GM12878 (cell line): ENCODE measurements at regions not wholly inside any gene's neighbourhood (a gene's known extent, or its start where the extent isn't known, plus 50 kb on each side); places are given as distances from the start of the nearest gene placed in this dataset.

Source experiments
- ATAC-seq: fragments of 200-7000 bp; cut with Tn5 transposase; 3 replicates; pipeline ENCODE4 v1.9.1; 2020; ENCODE audit warnings: mild to moderate bottlenecking, moderate library complexity
- BruUV-seq: library from RNA; stranded (reverse); fragments of 400-500 nt; replicated peaks from 2 replicates; lab custom pipeline; 2021; lab: Mats Ljungman, UMichigan
- CTCF ChIA-PET: fragments of 300-600 bp; sonication (Branson Sonifier 250); formaldehyde crosslinking; extraction: SDS; loops from one replicate; lab custom pipeline; 2021; ENCODE audit warnings: inconsistent platforms; lab: Yijun Ruan, JAX
- POLR2A ChIA-PET: fragments of 350-600 bp; formaldehyde crosslinking; extraction: SDS; loops from one replicate; lab custom pipeline; 2021; ENCODE audit warnings: inconsistent platforms; lab: Charles Lee
- RAD21 ChIA-PET: fragments of 300-600 bp; sonication (Branson Sonifier 250); formaldehyde crosslinking; loops from one replicate; lab custom pipeline; 2023; ENCODE audit warnings: antibody characterized with exemption; ENCODE audit not compliant: unreplicated experiment; lab: Charles Lee
- SMC1A ChIA-PET: fragments of 300-600 bp; sonication (Branson Sonifier 250); formaldehyde crosslinking; loops from one replicate; lab custom pipeline; 2023; ENCODE audit not compliant: unreplicated experiment, uncharacterized antibody; lab: Charles Lee
- DNase-seq: peaks from one replicate; pipeline ENCODE4 v3.0.0-alpha.2; 2011; ENCODE audit warnings: low read depth, low spot score
- FAIRE-seq: peaks from 3 replicates; lab custom pipeline; 2011; peaks lifted over from hg19 to GRCh38; lab: Jason Lieb, UNC
- H2AFZ ChIP-seq: 2 replicates; pipeline ENCODE4 v1.6.0; 2011; ENCODE audit warnings: low read depth, low read length, control low read depth; ENCODE audit not compliant: control insufficient read depth
- H3K27ac ChIP-seq: 2 replicates; pipeline ENCODE4 v1.5.1; 2011; ENCODE audit warnings: control low read depth; ENCODE audit not compliant: control insufficient read depth, insufficient read depth
- H3K27me3 ChIP-seq, 2 experiments: replicated peaks in 1 of 2; 2 replicates each; pipeline versions ENCODE4 v1.6.0 to v1.6.1; 2011; ENCODE audit warnings: low read length in 1 of 2; ENCODE audit not compliant: control insufficient read depth in 2 of 2, insufficient read depth in 2 of 2
- H3K36me3 ChIP-seq, 2 experiments: 2 replicates each; pipeline ENCODE4 v1.5.1; 2011; ENCODE audit warnings: low read length in 1 of 2; ENCODE audit not compliant: control insufficient read depth in 2 of 2, insufficient read depth in 2 of 2
- H3K4me1 ChIP-seq: 2 replicates; pipeline ENCODE4 v1.6.1; 2011; ENCODE audit warnings: mild to moderate bottlenecking, low read length, moderate library complexity, mixed read lengths; ENCODE audit not compliant: control insufficient read depth, insufficient read depth
- H3K4me2 ChIP-seq: 2 replicates; pipeline ENCODE4 v1.6.0; 2011; ENCODE audit warnings: control low read depth; ENCODE audit not compliant: control insufficient read depth, insufficient read depth
- H3K4me3 ChIP-seq: fragments of 200-600 bp; sonication (generic); 2 replicates; pipeline ENCODE4 v1.5.1; 2016
- H3K79me2 ChIP-seq: 2 replicates; pipeline ENCODE4 v1.6.0; 2011; ENCODE audit warnings: low read length; ENCODE audit not compliant: control insufficient read depth, insufficient read depth
- H3K9ac ChIP-seq: 2 replicates; pipeline ENCODE4 v1.8.0; 2011; ENCODE audit warnings: low read length, control low read depth, mixed read lengths; ENCODE audit not compliant: control insufficient read depth, insufficient read depth
- H3K9me3 ChIP-seq: replicated peaks from 3 replicates; pipeline ENCODE4 v1.5.1; 2011; ENCODE audit warnings: mild to moderate bottlenecking, low read length; ENCODE audit not compliant: control insufficient read depth, insufficient read depth
- H4K20me1 ChIP-seq: 2 replicates; pipeline ENCODE4 v1.6.0; 2011; ENCODE audit not compliant: control insufficient read depth, insufficient read depth
- ETV6 ChIP-seq, 2 experiments: fragments of 450-650 bp in 1 of 2; IDR thresholded peaks in 1 of 2; conservative IDR thresholded peaks in 1 of 2; 2 replicates each; pipeline ENCODE4 v1.6.1; 2014; ENCODE audit warnings: antibody characterized with exemption in 1 of 2, borderline replicate concordance in 1 of 2, low read depth in 1 of 2, mild to moderate bottlenecking in 1 of 2, moderate library complexity in 1 of 2
- IKZF2 ChIP-seq, 2 experiments: fragments of 450-650 bp; IDR thresholded peaks; 2 replicates each; pipeline ENCODE4 v1.6.1; 2017; ENCODE audit warnings: mild to moderate bottlenecking in 2 of 2, moderate library complexity in 2 of 2
- MTA3 ChIP-seq: IDR thresholded peaks from 2 replicates; pipeline ENCODE4 v1.6.1; 2012; ENCODE audit warnings: low read length, inconsistent platforms, borderline replicate concordance
- POLR2AphosphoS2 ChIP-seq: IDR thresholded peaks from 2 replicates; pipeline ENCODE4 v1.6.1; 2011; ENCODE audit warnings: low read depth, mild to moderate bottlenecking, low read length, improper control_type of control experiment, moderate library complexity
- SMAD1 ChIP-seq: fragments of 450-650 bp; IDR thresholded peaks from 2 replicates; pipeline ENCODE4 v1.6.1; 2018; ENCODE audit warnings: mild to moderate bottlenecking, low read depth; ENCODE audit not compliant: partially characterized antibody
- SMAD5 ChIP-seq: IDR thresholded peaks from 2 replicates; pipeline ENCODE4 v1.6.1; 2016; ENCODE audit warnings: antibody characterized with exemption, low read depth
- SMC3 ChIP-seq: IDR thresholded peaks from 2 replicates; pipeline ENCODE4 v1.6.1; 2011; ENCODE audit warnings: low read length, improper control_type of control experiment, borderline replicate concordance
- SREBF2 ChIP-seq: IDR thresholded peaks from 2 replicates; pipeline ENCODE4 v1.6.1; 2012; ENCODE audit warnings: mild to moderate bottlenecking, low read length
- SRF ChIP-seq, 2 experiments: IDR thresholded peaks; 2 replicates each; pipeline ENCODE4 v1.6.1; 2011; ENCODE audit warnings: low read depth in 2 of 2, low read length in 2 of 2, mild to moderate bottlenecking in 1 of 2, moderate library complexity in 1 of 2
- TCF7 ChIP-seq: IDR thresholded peaks from 2 replicates; pipeline ENCODE4 v1.6.1; 2014; ENCODE audit warnings: antibody characterized with exemption, borderline replicate concordance
- WRNIP1 ChIP-seq: IDR thresholded peaks from 2 replicates; pipeline ENCODE4 v1.6.1; 2011; ENCODE audit warnings: low read depth, low read length, improper control_type of control experiment, borderline replicate concordance
- ZNF207 ChIP-seq: fragments of 450-650 bp; IDR thresholded peaks from 2 replicates; pipeline ENCODE4 v1.6.1; 2014; ENCODE audit warnings: antibody characterized with exemption, mild to moderate bottlenecking, borderline replicate concordance
- ZNF24 ChIP-seq: fragments of 450-650 bp; IDR thresholded peaks from 2 replicates; pipeline ENCODE4 v1.6.1; 2017; ENCODE audit warnings: antibody characterized with exemption, mild to moderate bottlenecking
- whole genome bisulfite sequencing: methylation state at CpG from one replicate; pipeline ENCODE4 v1.1.6; 2016; ENCODE audit warnings: low lambda C conversion rate; ENCODE audit not compliant: insufficient replicate concordance, insufficient coverage; ENCODE audit errors: missing lambda C conversion rate; 5-methylcytosine and 5-hydroxymethylcytosine counted together
- in situ Hi-C: fragments of 300-500 bp; cut with MboI; formaldehyde crosslinking; loops from 9 replicates; pipeline ENCODE4 v1.14.3; 2018; ENCODE audit warnings: mixed read lengths
- intact Hi-C: fragments of 100-400 bp; cut with micrococcal nuclease; formaldehyde crosslinking; loops from one replicate; pipeline ENCODE4 v1.14.2; 2022; ENCODE audit not compliant: unreplicated experiment
- TF ChIP-seq, protein P1 (sequence below): fragments of 450-650 bp; formaldehyde crosslinking; IDR thresholded peaks from 2 replicates; pipeline ENCODE4 v1.4.0; 2022; ENCODE audit warnings: mild to moderate bottlenecking, moderate library complexity

DNA sequence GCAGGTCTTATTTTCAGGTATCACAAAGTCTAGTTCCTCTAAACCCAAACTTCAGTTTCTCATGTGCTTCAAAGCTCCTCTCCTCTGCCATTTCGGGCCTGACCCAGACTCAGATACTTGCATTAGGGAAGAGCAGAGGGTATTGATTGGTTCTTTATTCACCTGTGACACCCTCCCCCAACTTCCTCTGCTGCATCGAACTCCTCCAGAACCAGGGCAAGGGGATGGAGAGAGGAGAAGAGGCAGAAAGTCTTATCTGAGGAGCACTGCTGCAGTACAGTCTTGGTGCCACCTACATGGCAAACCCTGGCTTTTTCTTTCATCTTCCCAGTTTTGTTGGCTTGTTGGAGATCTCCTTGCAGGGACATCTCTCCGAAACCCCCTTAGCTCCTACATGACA lies 96.0 kb upstream of the OSMR start:
- FAIRE-seq, result no peak
- Histone ChIP-seq H2AFZ (no peak overlapping the region), H3K4me2 (no peak overlapping the region), H3K27me3 (peaks cover 0 to 2% of the 10 kb centered on the region in 2 experiments; a peak in 1 of 4 replicates), H3K79me2 (no peaks in the 10 kb centered on the region), H4K20me1 (no peaks in the 10 kb centered on the region), H3K9ac (no peak overlapping the region), H3K9me3 (no peaks in the 10 kb centered on the region), H3K4me1 (no peaks in the 10 kb centered on the region), H3K27ac (no peak overlapping the region), H3K36me3 (no peaks in the 10 kb centered on the region), H3K4me3 (no peak overlapping the region)
- no peak for ATAC-seq
- ChIA-PET POLR2A (no interaction called here), CTCF (no interaction called here), RAD21 (no interaction called here), SMC1A (no interaction called here)
- TF ChIP-seq TCF7, result no peak
- TF ChIP-seq IKZF2 (IDR thresholded peaks at IDR 0.05), result no peak
- no peak for TF ChIP-seq SREBF2
- no peak for TF ChIP-seq ZNF207
- TF ChIP-seq WRNIP1, result no peak
- no peak for TF ChIP-seq POLR2AphosphoS2
- TF ChIP-seq MTA3, result no peak
- no peak for TF ChIP-seq ETV6 (conservative IDR thresholded peaks at IDR 0.05 in 1 of 2, IDR thresholded peaks at IDR 0.05 in 1 of 2; ENCODE audit: borderline replicate concordance in 1 of 2, low read depth in 1 of 2)
- TF ChIP-seq, protein P1, sequence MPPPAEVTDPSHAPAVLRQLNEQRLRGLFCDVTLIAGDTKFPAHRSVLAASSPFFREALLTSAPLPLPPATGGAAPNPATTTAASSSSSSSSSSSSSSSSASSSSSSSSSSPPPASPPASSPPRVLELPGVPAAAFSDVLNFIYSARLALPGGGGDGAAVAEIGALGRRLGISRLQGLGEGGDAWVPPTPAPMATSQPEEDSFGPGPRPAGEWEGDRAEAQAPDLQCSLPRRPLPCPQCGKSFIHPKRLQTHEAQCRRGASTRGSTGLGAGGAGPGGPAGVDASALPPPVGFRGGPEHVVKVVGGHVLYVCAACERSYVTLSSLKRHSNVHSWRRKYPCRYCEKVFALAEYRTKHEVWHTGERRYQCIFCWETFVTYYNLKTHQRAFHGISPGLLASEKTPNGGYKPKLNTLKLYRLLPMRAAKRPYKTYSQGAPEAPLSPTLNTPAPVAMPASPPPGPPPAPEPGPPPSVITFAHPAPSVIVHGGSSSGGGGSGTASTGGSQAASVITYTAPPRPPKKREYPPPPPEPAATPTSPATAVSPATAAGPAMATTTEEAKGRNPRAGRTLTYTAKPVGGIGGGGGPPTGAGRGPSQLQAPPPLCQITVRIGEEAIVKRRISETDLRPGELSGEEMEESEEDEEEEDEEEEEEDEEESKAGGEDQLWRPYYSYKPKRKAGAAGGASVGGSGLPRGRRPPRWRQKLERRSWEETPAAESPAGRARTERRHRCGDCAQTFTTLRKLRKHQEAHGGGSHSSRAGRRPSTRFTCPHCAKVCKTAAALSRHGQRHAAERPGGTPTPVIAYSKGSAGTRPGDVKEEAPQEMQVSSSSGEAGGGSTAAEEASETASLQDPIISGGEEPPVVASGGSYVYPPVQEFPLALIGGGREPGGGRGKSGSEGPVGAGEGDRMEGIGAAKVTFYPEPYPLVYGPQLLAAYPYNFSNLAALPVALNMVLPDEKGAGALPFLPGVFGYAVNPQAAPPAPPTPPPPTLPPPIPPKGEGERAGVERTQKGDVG (CRISPR knock-in tag), result no peak
- TF ChIP-seq SMC3, result no peak
- TF ChIP-seq SRF (IDR thresholded peaks at IDR 0.05; ENCODE audit: low read depth in 2 of 2, low read length in 2 of 2), result no peak
- no peak for TF ChIP-seq SMAD1
- no peak for TF ChIP-seq SMAD5
- TF ChIP-seq ZNF24, result no peak
- in situ Hi-C loops, result no loop called here
- intact Hi-C loops, result no loop called here
- WGBS, result 0% methylated on average over 3 of the region's 3 CpGs
- no TSS peak for BruUV-seq
- no peak for DNase-seq
